Embryonic facial prominence (tissue), 1 donor: ENCODE measurements at regions not wholly inside any gene's neighbourhood (a gene's known extent, or its start where the extent isn't known, plus 50 kb on each side); places are given as distances from the start of the nearest gene placed in this dataset.
"Not testable (repeated sequence)": the region's sequence is repeated elsewhere in the genome, so short reads cannot be mapped to it uniquely, and the experiment has no call there.

Experiments used
- DNase-seq: peaks from one replicate; pipeline ENCODE4 v3.0.0-alpha.2; 2016; ENCODE audit errors: extremely low spot score

- DNase-seq, result no peak
These were observed 205.6 kb upstream of the ZNF184 start for GRCh38 chr6:27678469-27678868.

DNA sequence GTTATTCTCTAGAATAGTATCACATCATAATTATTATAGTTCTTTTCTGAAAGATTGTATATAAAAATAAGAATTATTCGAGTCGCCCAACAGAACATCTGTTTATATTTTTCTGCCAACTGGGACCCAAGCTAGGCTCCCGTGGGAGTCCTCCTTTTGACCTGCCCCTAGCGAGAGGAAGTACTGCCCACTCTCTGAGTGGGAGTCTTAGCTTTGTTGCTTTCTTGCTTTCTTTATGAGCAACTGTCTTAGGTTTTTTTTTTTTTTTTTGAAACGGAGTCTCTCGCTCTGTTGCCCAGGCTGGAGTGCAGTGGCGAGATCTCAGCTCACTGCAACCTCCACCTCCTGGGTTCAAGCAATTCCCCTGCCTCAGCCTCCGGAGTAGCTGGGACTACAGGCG lies 202.0 kb upstream of the ZNF184 start:
- no peak for DNase-seq

- no peak for DNase-seq
These were observed 199.4 kb upstream of the ZNF184 start for GRCh38 chr6:27672113-27672799.

DNA sequence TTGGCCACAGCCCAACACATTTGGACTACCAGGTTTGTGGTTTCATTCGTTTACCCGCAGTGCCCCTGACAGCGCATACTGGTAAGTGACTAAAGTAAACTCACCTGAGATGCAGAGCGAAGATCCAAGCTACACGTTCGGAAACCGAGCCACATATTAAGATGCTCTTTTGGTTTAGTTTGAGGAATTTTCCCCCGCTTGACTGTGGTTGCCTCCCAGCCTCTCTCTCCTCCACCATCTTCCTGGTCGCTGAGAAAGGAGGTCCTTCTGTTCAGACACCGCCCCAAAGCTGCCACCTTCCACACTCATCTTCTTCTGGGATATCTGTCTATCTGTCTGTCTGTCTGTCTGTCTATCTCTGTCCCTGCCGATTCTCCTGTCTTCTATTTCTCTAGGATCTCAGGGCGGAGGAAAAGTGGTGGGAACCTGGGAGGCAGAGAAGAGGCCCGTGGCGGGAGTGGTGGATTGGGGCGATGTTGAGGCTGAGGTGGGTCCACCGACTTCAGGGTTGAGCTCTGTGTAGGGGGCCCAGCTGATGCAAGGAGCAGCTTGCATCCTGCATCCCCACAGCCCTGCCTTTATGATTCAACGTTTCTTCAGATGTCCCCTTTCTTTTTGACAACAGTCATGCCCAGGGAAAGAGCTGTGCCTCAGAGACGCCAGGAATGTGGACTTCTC lies 196.9 kb upstream of the ZNF184 start:
- no peak for DNase-seq

DNA sequence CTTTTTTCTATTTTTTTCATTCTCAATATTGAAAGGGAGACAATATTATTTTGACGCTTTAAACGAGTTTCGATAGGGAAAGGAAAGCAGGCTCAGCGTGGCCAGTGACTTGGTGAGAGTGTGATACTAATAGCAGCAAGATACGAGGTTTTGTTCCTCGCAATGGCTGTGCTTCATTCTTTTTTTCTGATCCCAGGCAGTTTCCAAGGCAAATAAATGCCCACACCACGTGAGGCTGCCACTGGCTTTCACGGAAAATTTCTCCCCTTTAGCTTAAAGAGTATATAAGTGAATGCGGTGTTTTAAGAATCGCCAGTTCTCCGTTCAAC lies 196.4 kb upstream of the ZNF184 start:
- no peak for DNase-seq

GRCh38 chr6:27668442-27669294 lies 195.8 kb upstream of the ZNF184 start:
- DNase-seq, result no peak

GRCh38 chr6:27667657-27668441 lies 194.9 kb upstream of the ZNF184 start:
- no peak for DNase-seq

GRCh38 chr6:27667016-27667656 lies 194.2 kb upstream of the ZNF184 start:
- no peak for DNase-seq

DNA sequence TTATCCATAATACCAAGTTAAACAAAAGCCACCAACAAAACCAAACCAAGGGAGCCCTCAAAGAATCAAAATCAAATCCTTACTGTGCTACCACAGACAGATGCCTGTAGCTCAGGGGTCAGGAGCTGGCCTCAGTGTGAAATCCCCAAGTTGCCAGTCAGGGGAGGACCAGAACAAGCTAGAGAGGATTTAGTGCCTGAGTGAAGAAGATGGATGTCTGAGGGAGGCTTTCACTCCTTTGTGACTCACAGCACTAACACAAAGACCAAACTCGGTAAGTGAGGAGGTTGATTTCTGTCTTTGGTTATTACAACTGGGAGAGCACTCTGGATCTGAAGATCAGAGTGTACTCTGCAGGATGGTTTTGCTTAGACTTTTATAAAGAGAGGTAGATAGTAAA lies 189.9 kb upstream of the ZNF184 start:
- no peak for DNase-seq

DNA sequence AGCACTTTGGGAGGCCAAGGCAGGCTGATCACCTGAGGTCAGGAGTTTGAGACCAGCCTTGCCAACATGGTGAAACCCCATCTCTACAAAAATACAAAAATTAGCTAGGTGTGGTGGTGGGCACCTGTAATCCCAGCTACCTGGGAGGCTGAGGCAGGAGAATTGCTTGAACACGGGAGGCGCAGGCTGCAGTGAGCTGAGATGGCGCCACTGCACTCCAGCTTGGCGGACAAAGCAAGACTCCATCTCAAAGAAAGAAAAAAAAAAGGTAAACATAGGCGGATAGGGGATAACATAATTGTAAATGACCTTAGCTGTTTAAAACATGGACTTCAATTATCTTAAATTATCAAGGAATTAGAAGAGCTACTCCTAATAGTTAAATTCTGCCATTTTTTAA lies 189.3 kb upstream of the ZNF184 start:
- DNase-seq, result not testable (repeated sequence)

- not testable (repeated sequence) for DNase-seq
These were observed 180.4 kb upstream of the ZNF184 start for GRCh38 chr6:27653143-27653825.

DNA sequence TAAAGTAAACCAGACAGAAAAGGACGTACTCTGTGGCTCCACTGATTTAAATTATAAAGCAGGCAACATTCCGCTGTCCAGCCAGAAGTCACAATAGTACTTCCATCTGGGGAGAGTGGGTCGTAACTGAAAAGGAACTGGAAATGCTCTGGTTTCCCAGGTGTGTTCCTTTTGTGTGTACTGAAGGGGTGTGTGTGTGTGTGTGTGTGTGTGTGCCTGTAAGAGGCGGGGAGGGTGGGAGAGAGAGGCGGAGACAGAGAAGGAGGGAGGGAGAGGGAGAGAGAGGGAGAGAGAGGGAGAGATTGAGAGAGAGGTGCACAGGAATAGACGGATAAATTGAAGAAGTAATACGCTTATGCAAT lies 178.4 kb upstream of the ZNF184 start:
- DNase-seq, result no peak

- no peak for DNase-seq
These were observed 177.9 kb upstream of the ZNF184 start for GRCh38 chr6:27650620-27651370.

GRCh38 chr6:27644528-27644927 lies 171.6 kb upstream of the ZNF184 start:
- no peak for DNase-seq

DNA sequence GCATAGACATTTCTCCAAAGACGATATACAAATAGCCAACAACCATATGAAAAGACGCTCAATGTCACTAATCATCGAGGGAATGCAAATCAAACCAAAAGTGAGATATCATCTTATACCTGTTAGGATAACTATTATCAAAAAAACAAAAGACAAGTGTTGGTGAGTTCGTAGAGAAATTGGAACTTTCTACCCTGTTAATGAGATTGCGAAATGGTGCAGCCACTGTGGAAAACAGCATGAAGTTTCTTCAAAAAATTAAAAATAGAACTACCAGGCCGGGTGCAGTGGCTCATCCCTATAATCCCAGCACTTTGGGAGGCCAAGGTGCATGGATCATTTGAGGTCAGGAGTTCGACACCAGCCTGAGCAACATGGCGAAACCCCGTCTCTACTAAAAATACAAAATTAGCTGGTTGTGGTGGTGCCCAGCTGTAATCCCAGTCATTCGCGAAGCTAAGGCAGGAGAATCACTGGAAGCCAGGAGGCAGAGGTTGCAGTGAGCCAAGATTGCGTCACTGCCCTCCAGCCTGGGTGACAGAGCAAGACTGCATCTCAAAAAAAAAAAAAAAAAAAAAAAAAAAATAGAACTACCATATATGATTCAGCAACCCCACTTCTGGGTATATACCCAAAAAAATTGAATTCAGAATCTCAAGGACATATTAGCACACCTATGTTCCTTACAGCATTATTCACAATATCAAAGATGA lies 170.0 kb upstream of the ZNF184 start:
- no peak for DNase-seq

DNA sequence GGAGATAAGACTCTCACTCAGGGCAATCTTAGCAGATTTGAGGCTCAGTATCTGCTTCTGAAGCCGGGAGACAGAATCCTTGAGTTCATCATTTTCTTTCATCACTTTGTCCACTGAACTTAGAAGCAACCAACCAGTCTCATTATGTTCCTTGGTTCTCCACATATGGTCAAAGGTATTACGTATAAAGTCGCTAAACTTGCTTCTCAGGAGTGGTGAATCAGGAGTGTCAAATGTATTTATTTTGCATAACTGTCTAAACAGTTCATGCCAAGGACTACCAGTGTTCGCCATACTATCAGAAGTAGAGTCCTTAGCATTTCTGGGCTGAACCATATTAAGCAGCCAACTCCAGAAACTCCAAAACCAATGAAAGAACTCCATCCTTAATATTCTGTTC lies 163.0 kb upstream of the ZNF184 start:
- not testable (repeated sequence) for DNase-seq

DNA sequence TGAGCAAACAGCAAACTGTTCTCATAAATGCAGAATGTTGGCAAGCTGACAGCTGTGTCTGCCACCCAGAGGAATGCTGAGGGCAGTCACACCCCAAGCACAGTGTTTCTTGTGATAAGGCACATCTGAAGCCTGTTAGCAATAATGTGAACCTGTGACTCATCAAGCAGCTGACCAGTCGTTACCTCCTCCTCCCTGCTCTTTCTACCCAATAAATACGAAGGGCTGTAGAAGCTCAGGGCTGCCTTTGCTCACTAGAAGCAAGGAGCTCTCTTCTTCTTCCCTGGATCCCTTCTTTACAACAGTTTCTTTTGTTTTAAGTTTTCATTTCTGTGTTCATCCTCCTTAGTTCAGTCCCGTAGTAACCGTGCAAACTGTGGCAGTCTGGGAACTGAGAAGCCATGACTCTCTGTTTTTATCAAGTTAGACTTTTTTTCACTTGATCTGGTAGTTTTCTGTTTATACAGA lies 160.3 kb upstream of the ZNF184 start:
- not testable (repeated sequence) for DNase-seq

DNA sequence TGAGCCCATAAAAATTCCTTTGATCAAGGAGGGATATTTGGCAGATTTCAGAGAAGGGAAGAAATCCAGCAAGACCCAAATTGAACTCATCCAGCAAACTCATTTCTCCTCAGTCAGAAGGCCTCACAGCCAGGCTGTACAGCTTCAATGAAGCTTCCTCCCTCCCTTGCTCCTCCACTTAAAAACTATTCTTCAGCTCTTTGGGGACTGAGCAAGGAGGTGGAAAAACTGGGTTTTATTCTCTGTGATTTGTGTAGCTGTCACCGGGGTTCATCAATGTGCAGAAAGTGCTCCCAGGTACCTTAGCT lies 158.7 kb upstream of the ZNF184 start:
- no peak for DNase-seq

- no peak for DNase-seq
These were observed 158.1 kb upstream of the ZNF184 start for GRCh38 chr6:27630727-27631608.
